Left lobe of liver (tissue), 2 donors: ENCODE measurements at regions not wholly inside any gene's neighbourhood (a gene's known extent, or its start where the extent isn't known, plus 50 kb on each side); places are given as distances from the start of the nearest gene placed in this dataset.
"Not testable (repeated sequence)": the region's sequence is repeated elsewhere in the genome, so short reads cannot be mapped to it uniquely, and the experiment has no call there.

Experiments used
- ATAC-seq: fragments of 200-7000 bp; cut with Tn5 transposase; one replicate; pipeline ENCODE4 v1.9.1; 2020; ENCODE audit warnings: mild to moderate bottlenecking, moderate library complexity
- DNase-seq: peaks from one replicate; pipeline ENCODE4 v3.0.0-alpha.2; 2020; ENCODE audit warnings: low spot score
- donor health status: DM: no; HTN: no; CAD: no; lungs with moderate emphysema.
- donor health status: DM: no; HTN: yes; CAD: no.

- ATAC-seq (no peak), DNase-seq (no peak)
Observed at GRCh38 chr3:10623578-10624275, 118.3 kb upstream of the ATP2B2 start.

GRCh38 chr3:10625323-10625722 is 119.9 kb upstream of the ATP2B2 start:
- no peak for ATAC-seq
- DNase-seq, result no peak

- peak; percentile 70 for ATAC-seq
- DNase-seq, result no peak
Observed at GRCh38 chr3:10627884-10628572, 122.6 kb upstream of the ATP2B2 start.

GRCh38 chr3:10628891-10629670 is 123.7 kb upstream of the ATP2B2 start:
- ATAC-seq, result no peak
- DNase-seq, result no peak

- DNase-seq (no peak), ATAC-seq (no peak)
Observed at GRCh38 chr3:10629671-10630040, 124.3 kb upstream of the ATP2B2 start.

GRCh38 chr3:10631224-10631623 is 125.8 kb upstream of the ATP2B2 start:
- DNase-seq (no peak), ATAC-seq (no peak)

GRCh38 chr3:10632125-10632524 is 126.7 kb upstream of the ATP2B2 start:
- ATAC-seq (no peak), DNase-seq (no peak)

GRCh38 chr3:10632741-10633140 is 127.4 kb upstream of the ATP2B2 start:
- ATAC-seq (no peak), DNase-seq (no peak)

- no peak for ATAC-seq
- peak; percentile 8 for DNase-seq
Observed at GRCh38 chr3:10635446-10636076, 130.2 kb upstream of the ATP2B2 start.

- ATAC-seq (no peak), DNase-seq (peak; percentile 2)
Observed at GRCh38 chr3:10637342-10637741, 132.0 kb upstream of the ATP2B2 start.

GRCh38 chr3:10638466-10638865 is 133.1 kb upstream of the ATP2B2 start:
- DNase-seq, result no peak
- ATAC-seq, result no peak

GRCh38 chr3:10641760-10642159 is 136.4 kb upstream of the ATP2B2 start:
- no peak for ATAC-seq
- no peak for DNase-seq

GRCh38 chr3:10644189-10644588 is 138.8 kb upstream of the ATP2B2 start:
- ATAC-seq (no peak), DNase-seq (no peak)

GRCh38 chr3:10645800-10646199 is 140.4 kb upstream of the ATP2B2 start:
- ATAC-seq (no peak), DNase-seq (peak; percentile 3)

GRCh38 chr3:10646531-10647335 is 141.3 kb upstream of the ATP2B2 start:
- DNase-seq (peak; percentile 7), ATAC-seq (no peak)

- DNase-seq (peak; percentile 8), ATAC-seq (no peak)
Observed at GRCh38 chr3:10647376-10647775, 142.0 kb upstream of the ATP2B2 start.

- DNase-seq, result peak; percentile 16
- ATAC-seq, result no peak
Observed at GRCh38 chr3:10648181-10648580, 142.8 kb upstream of the ATP2B2 start.

- not testable (repeated sequence) for ATAC-seq
Observed at GRCh38 chr3:10649463-10649862, 144.1 kb upstream of the ATP2B2 start.

GRCh38 chr3:10651506-10651905 is 146.1 kb upstream of the ATP2B2 start:
- ATAC-seq, result no peak
- peak; percentile 6 for DNase-seq

More at GRCh38 chr3:10649463-10649862, 144.1 kb upstream of the ATP2B2 start:
- peak; percentile 8 for DNase-seq

- no peak for ATAC-seq
- peak; percentile 11 for DNase-seq
Observed at GRCh38 chr3:10653241-10653640, 147.9 kb upstream of the ATP2B2 start.
